ENCODE measurements at regions not wholly inside any gene's neighbourhood (a gene's known extent, or its start where the extent isn't known, plus 50 kb on each side); places are given as distances from the start of the nearest gene placed in this dataset.

GRCh38 chr4:56219447-56219846, 167.8 kb downstream of the AASDH start:
- Mint-ChIP-seq H3K27ac (ENCODE audit: unreplicated experiment) (no peak overlapping the region), H3K27me3 (ENCODE audit: low read depth, unreplicated experiment) (no peaks in the 10 kb centered on the region)
- FAIRE-seq, result no peak

GRCh38 chr4:56218230-56218895, 168.9 kb downstream of the AASDH start:
- FAIRE-seq (no peak), DNase-seq (ENCODE audit: low read depth) (no peak)
- Histone ChIP-seq H3K9me3 (ENCODE audit: insufficient read depth, low read depth, low read length) (no peaks in the 10 kb centered on the region), H3K9ac (ENCODE audit: low read length) (no peak overlapping the region), H3K4me3 (ENCODE audit: insufficient read depth, low read depth, low read length) (no peak overlapping the region), H3K4me1 (ENCODE audit: insufficient read depth, low read length) (peaks cover 6% of the 10 kb centered on the region), H4K20me1 (ENCODE audit: insufficient read depth, low read length) (no peaks in the 10 kb centered on the region), H3K79me2 (ENCODE audit: insufficient read depth, low read length) (no peaks in the 10 kb centered on the region), H3K27ac (ENCODE audit: low read depth, low read length) (no peak overlapping the region), H3K36me3 (ENCODE audit: insufficient read depth, low read length) (no peaks in the 10 kb centered on the region), H2AFZ (ENCODE audit: low read depth, low read length) (no peak overlapping the region), H3K27me3 (ENCODE audit: insufficient read depth, low read length) (no peaks in the 10 kb centered on the region), H3K4me2 (ENCODE audit: low read length) (no peak overlapping the region)
- H3K4me3 Mint-ChIP-seq (ENCODE audit: unreplicated experiment), result no peak overlapping the region
- TF ChIP-seq CTCF (IDR thresholded peaks at IDR 0.05; ENCODE audit: insufficient read depth, low read depth, low read length), result no peak
- TF ChIP-seq EZH2 (IDR thresholded peaks at IDR 0.05; ENCODE audit: insufficient read depth, low read length), result no peak
- H3K36me3 Mint-ChIP-seq (ENCODE audit: low read depth, unreplicated experiment), result no peaks in the 10 kb centered on the region
- no peaks in the 10 kb centered on the region for H3K9me3 Mint-ChIP-seq (ENCODE audit: unreplicated experiment)
- peaks cover 14% of the 10 kb centered on the region for H3K4me1 Mint-ChIP-seq (ENCODE audit: low read depth, unreplicated experiment)
- H3K27me3 Mint-ChIP-seq (ENCODE audit: low read depth, unreplicated experiment), result no peaks in the 10 kb centered on the region
- no peak overlapping the region for H3K27ac Mint-ChIP-seq (ENCODE audit: unreplicated experiment)

More at GRCh38 chr4:56219447-56219846, 167.8 kb downstream of the AASDH start:
- Histone ChIP-seq H3K9ac (ENCODE audit: low read length) (no peak overlapping the region), H2AFZ (ENCODE audit: low read depth, low read length) (no peak overlapping the region), H3K36me3 (ENCODE audit: insufficient read depth, low read length) (no peaks in the 10 kb centered on the region), H4K20me1 (ENCODE audit: insufficient read depth, low read length) (no peaks in the 10 kb centered on the region), H3K4me3 (ENCODE audit: insufficient read depth, low read depth, low read length) (no peak overlapping the region), H3K4me1 (ENCODE audit: insufficient read depth, low read length) (peaks cover 6% of the 10 kb centered on the region), H3K27ac (ENCODE audit: low read depth, low read length) (no peak overlapping the region), H3K79me2 (ENCODE audit: insufficient read depth, low read length) (no peaks in the 10 kb centered on the region), H3K27me3 (ENCODE audit: insufficient read depth, low read length) (no peaks in the 10 kb centered on the region), H3K4me2 (ENCODE audit: low read length) (no peak overlapping the region), H3K9me3 (ENCODE audit: insufficient read depth, low read depth, low read length) (no peaks in the 10 kb centered on the region)
- no peak for DNase-seq (ENCODE audit: low read depth)
- Mint-ChIP-seq H3K4me3 (ENCODE audit: unreplicated experiment) (no peak overlapping the region), H3K9me3 (ENCODE audit: unreplicated experiment) (no peaks in the 10 kb centered on the region), H3K4me1 (ENCODE audit: low read depth, unreplicated experiment) (peaks cover 14% of the 10 kb centered on the region), H3K36me3 (ENCODE audit: low read depth, unreplicated experiment) (no peaks in the 10 kb centered on the region)
- TF ChIP-seq EZH2 (IDR thresholded peaks at IDR 0.05; ENCODE audit: insufficient read depth, low read length) (no peak), CTCF (IDR thresholded peaks at IDR 0.05; ENCODE audit: insufficient read depth, low read depth, low read length) (no peak)

GRCh38 chr4:56217343-56217890, 169.9 kb downstream of the AASDH start:
- no peak overlapping the region for H2AFZ ChIP-seq (ENCODE audit: low read depth, low read length)
- no peak overlapping the region for H3K9ac ChIP-seq (ENCODE audit: low read length)
- no peak for TF ChIP-seq EZH2 (IDR thresholded peaks at IDR 0.05; ENCODE audit: insufficient read depth, low read length)
- no peak for TF ChIP-seq CTCF (IDR thresholded peaks at IDR 0.05; ENCODE audit: insufficient read depth, low read depth, low read length)
- no peaks in the 10 kb centered on the region for H3K27me3 ChIP-seq (ENCODE audit: insufficient read depth, low read length)
- H3K36me3 ChIP-seq (ENCODE audit: insufficient read depth, low read length), result no peaks in the 10 kb centered on the region
- H3K4me3 ChIP-seq (ENCODE audit: insufficient read depth, low read depth, low read length), result no peak overlapping the region
- no peak overlapping the region for H3K27ac Mint-ChIP-seq (ENCODE audit: unreplicated experiment)
- H3K4me2 ChIP-seq (ENCODE audit: low read length), result no peak overlapping the region
- H3K4me1 ChIP-seq (ENCODE audit: insufficient read depth, low read length), result peaks cover 6% of the 10 kb centered on the region
- peaks cover 14% of the 10 kb centered on the region for H3K4me1 Mint-ChIP-seq (ENCODE audit: low read depth, unreplicated experiment)
- no peak overlapping the region for H3K27ac ChIP-seq (ENCODE audit: low read depth, low read length)
- no peaks in the 10 kb centered on the region for H3K36me3 Mint-ChIP-seq (ENCODE audit: low read depth, unreplicated experiment)
- no peaks in the 10 kb centered on the region for H3K79me2 ChIP-seq (ENCODE audit: insufficient read depth, low read length)
- FAIRE-seq, result no peak
- DNase-seq (ENCODE audit: low read depth), result no peak
- H3K4me3 Mint-ChIP-seq (ENCODE audit: unreplicated experiment), result no peak overlapping the region
- H4K20me1 ChIP-seq (ENCODE audit: insufficient read depth, low read length), result no peaks in the 10 kb centered on the region
- H3K27me3 Mint-ChIP-seq (ENCODE audit: low read depth, unreplicated experiment), result no peaks in the 10 kb centered on the region
- no peaks in the 10 kb centered on the region for H3K9me3 ChIP-seq (ENCODE audit: insufficient read depth, low read depth, low read length)
- peaks cover 2% of the 10 kb centered on the region for H3K9me3 Mint-ChIP-seq (ENCODE audit: unreplicated experiment)
